K562 (cell line): ENCODE measurements at regions not wholly inside any gene's neighbourhood (a gene's known extent, or its start where the extent isn't known, plus 50 kb on each side); places are given as distances from the start of the nearest gene placed in this dataset.
"Not testable (repeated sequence)": the region's sequence is repeated elsewhere in the genome, so short reads cannot be mapped to it uniquely, and the experiment has no call there.

Source experiments
- ATAC-seq: fragments of 200-7000 bp; cut with Tn5 transposase; 3 replicates; pipeline ENCODE4 v1.9.1; 2020; ENCODE audit warnings: moderate library complexity
- BruUV-seq: library from RNA; stranded (reverse); fragments of 400-500 nt; replicated peaks from 2 replicates; lab custom pipeline; 2021; lab: Mats Ljungman, UMichigan
- CTCF ChIA-PET: fragments of 300-600 bp; formaldehyde crosslinking; extraction: SDS; loops from one replicate; lab custom pipeline; 2021; ENCODE audit warnings: low intra/inter-chr PET ratio; lab: Yijun Ruan, JAX
- POLR2A ChIA-PET: fragments of 300-600, 350-650 bp; sonication (Branson Sonifier 250); formaldehyde crosslinking; extraction: SDS; loops from one replicate; lab custom pipeline; 2021; ENCODE audit warnings: antibody characterized with exemption, inconsistent platforms; lab: Yijun Ruan, JAX
- DNase-seq, 4 experiments: peaks; one replicate each; pipeline versions ENCODE4 v3.0.0 to v3.0.0-alpha.2; 2011 to 2018; ENCODE audit warnings: low spot score in 3 of 4, mixed read lengths in 3 of 4; ENCODE audit errors: extremely low read depth in 1 of 4
- FAIRE-seq: peaks from 2 replicates; lab custom pipeline; 2011; peaks lifted over from hg19 to GRCh38; lab: Jason Lieb, UNC
- H2AFZ ChIP-seq: 2 replicates; pipeline ENCODE4 v1.6.0; 2011; ENCODE audit warnings: low read depth, low read length, control low read depth, inconsistent platforms
- H3K27ac ChIP-seq: fragments of 200-600 bp; 3 replicates; pipeline ENCODE4 v1.8.0; 2011; ENCODE audit warnings: low read depth, mild to moderate bottlenecking, control low read depth, inconsistent platforms, low read length, moderate library complexity, mixed read lengths; ENCODE audit errors: extremely low read depth
- H3K27me3 ChIP-seq, 2 experiments: fragments of 300-600 bp in 1 of 2; 2 replicates in 1 of 2; 3 replicates in 1 of 2; pipeline versions ENCODE4 v1.6.0 to v1.8.0; 2011; ENCODE audit warnings: inconsistent platforms in 2 of 2, low read length in 2 of 2, mild to moderate bottlenecking in 1 of 2, mixed read lengths in 1 of 2, moderate library complexity in 1 of 2; ENCODE audit not compliant: control insufficient read depth in 2 of 2, insufficient read depth in 2 of 2
- H3K36me3 ChIP-seq: fragments of 300-600 bp; 3 replicates; pipeline ENCODE4 v1.8.0; 2011; ENCODE audit warnings: mild to moderate bottlenecking, low read length, inconsistent platforms; ENCODE audit not compliant: control insufficient read depth, insufficient read depth
- H3K4me1 ChIP-seq, 2 experiments: fragments of 200-600 bp in 1 of 2; replicated peaks in 1 of 2; 2 replicates in 1 of 2; 3 replicates in 1 of 2; pipeline versions ENCODE4 v1.5.1 to v1.8.0; 2011; ENCODE audit warnings: inconsistent platforms in 2 of 2, low read length in 2 of 2, mild to moderate bottlenecking in 1 of 2, mixed read lengths in 1 of 2, moderate library complexity in 1 of 2; ENCODE audit not compliant: control insufficient read depth in 2 of 2, insufficient read depth in 2 of 2
- H3K4me2 ChIP-seq: 2 replicates; pipeline ENCODE4 v1.6.1; 2011; ENCODE audit warnings: low read length, control low read depth, inconsistent platforms, mixed read lengths; ENCODE audit not compliant: insufficient read depth
- H3K4me3 ChIP-seq: fragments of 200-600 bp; sonication (generic), shearing (Covaris generic); 2 replicates; pipeline ENCODE4 v1.5.1; 2016; ENCODE audit warnings: control low read depth, inconsistent platforms
- H3K79me2 ChIP-seq: fragments of 200-600 bp; 3 replicates; pipeline ENCODE4 v1.8.0; 2011; ENCODE audit warnings: low read length, inconsistent platforms; ENCODE audit not compliant: control insufficient read depth, insufficient read depth
- H3K9ac ChIP-seq, 2 experiments: 2 replicates each; pipeline versions ENCODE4 v1.6.0 to v1.6.1; 2011; ENCODE audit warnings: low read depth in 2 of 2, low read length in 2 of 2, control low read depth in 1 of 2, inconsistent platforms in 1 of 2, mild to moderate bottlenecking in 1 of 2, mixed read lengths in 1 of 2; ENCODE audit not compliant: insufficient read depth in 1 of 2
- H3K9me1 ChIP-seq: one replicate; pipeline ENCODE4 v1.6.0; 2011; ENCODE audit warnings: inconsistent platforms, mild to moderate bottlenecking, low read length, moderate library complexity; ENCODE audit not compliant: control insufficient read depth, insufficient read depth
- H3K9me3 ChIP-seq: replicated peaks from 2 replicates; pipeline ENCODE4 v1.5.1; 2011; ENCODE audit warnings: low read depth, low read length, inconsistent platforms; ENCODE audit not compliant: control insufficient read depth, insufficient read depth
- H4K20me1 ChIP-seq: replicated peaks from 2 replicates; pipeline ENCODE4 v1.6.1; 2011; ENCODE audit warnings: low read length, inconsistent platforms, mixed read lengths; ENCODE audit not compliant: control insufficient read depth, insufficient read depth
- BHLHE40 ChIP-seq: IDR thresholded peaks from 2 replicates; pipeline ENCODE4 v1.6.1; 2011; ENCODE audit warnings: low read length, improper control_type of control experiment
- FOXA3 ChIP-seq, 2 experiments: fragments of 450-650 bp in 1 of 2; sonication (generic) in 1 of 2; formaldehyde crosslinking; IDR thresholded peaks in 1 of 2; conservative IDR thresholded peaks in 1 of 2; 2 replicates each; pipeline versions ENCODE4 v1.4.0 to v1.8.0; 2020 to 2022; ENCODE audit warnings: mild to moderate bottlenecking in 2 of 2, missing genetic modification reagents in 1 of 2
- PHF8 ChIP-seq: fragments of 200-600 bp; sonication (generic); IDR thresholded peaks from 2 replicates; pipeline ENCODE4 v1.6.1; 2012; ENCODE audit warnings: mixed run types, mild to moderate bottlenecking, inconsistent platforms, low read length, moderate library complexity, borderline replicate concordance
- PURB ChIP-seq: sonication (generic); formaldehyde crosslinking; IDR thresholded peaks from 2 replicates; pipeline ENCODE4 v1.9.0; 2021; ENCODE audit warnings: low read depth, mild to moderate bottlenecking, missing genetic modification reagents
- SIN3A ChIP-seq, 2 experiments: fragments of 150-350 bp in 1 of 2; IDR thresholded peaks; 2 replicates each; pipeline ENCODE4 v1.6.1; 2011 to 2016; ENCODE audit warnings: borderline replicate concordance in 2 of 2, low read depth in 2 of 2, low read length in 2 of 2, mild to moderate bottlenecking in 2 of 2, moderate library complexity in 2 of 2; ENCODE audit not compliant: control insufficient read depth in 1 of 2
- ZNF184 ChIP-seq: sonication (generic); formaldehyde crosslinking; IDR thresholded peaks from 2 replicates; pipeline ENCODE4 v1.5.0; 2020; ENCODE audit warnings: missing genetic modification reagents
- ZNF280B ChIP-seq: fragments of 250-450 bp; sonication (Bioruptor Pico); IDR thresholded peaks from 2 replicates; pipeline ENCODE4 v1.5.1; 2021; ENCODE audit warnings: mild to moderate bottlenecking
- ZNF324 ChIP-seq: fragments of 250-450 bp; sonication (Bioruptor Pico); IDR thresholded peaks from 2 replicates; pipeline ENCODE4 v1.4.0; 2020; ENCODE audit warnings: mild to moderate bottlenecking
- ZZZ3 ChIP-seq: fragments of 450-650 bp; IDR thresholded peaks from 2 replicates; pipeline ENCODE4 v1.6.1; 2016; ENCODE audit warnings: antibody characterized with exemption, mild to moderate bottlenecking, moderate library complexity
- WGBS: fragments of 100-300 bp; shearing (Covaris generic); methylation state at CpG from one replicate; pipeline ENCODE4 v1.1.6; 2016; ENCODE audit warnings: low coverage, mixed read lengths; ENCODE audit not compliant: insufficient coverage; ENCODE audit errors: missing lambda C conversion rate; 5-methylcytosine and 5-hydroxymethylcytosine counted together
- in situ Hi-C: fragments of 300-500 bp; cut with MboI; formaldehyde crosslinking; loops from 4 replicates; pipeline ENCODE4 v1.15.0; 2018; ENCODE audit warnings: inconsistent platforms, mixed read lengths
- intact Hi-C: fragments of 100-400 bp; cut with micrococcal nuclease; formaldehyde crosslinking; loops from 2 replicates; pipeline ENCODE4 v1.14.2; 2022
- TF ChIP-seq, protein P1 (sequence below): sonication (generic); formaldehyde crosslinking; IDR thresholded peaks from 2 replicates; pipeline ENCODE4 v1.8.0; 2022; ENCODE audit warnings: mild to moderate bottlenecking, missing genetic modification reagents

- POLR2A ChIA-PET, CTCF ChIA-PET, BruUV-seq, H3K9ac ChIP-seq, H3K4me1 ChIP-seq, H3K27ac ChIP-seq, H3K9me1 ChIP-seq, H3K79me2 ChIP-seq, ATAC-seq, H3K4me2 ChIP-seq, DNase-seq, H3K27me3 ChIP-seq, H3K36me3 ChIP-seq, H2AFZ ChIP-seq, H3K4me3 ChIP-seq, H3K9me3 ChIP-seq, FAIRE-seq, intact Hi-C loops, H4K20me1 ChIP-seq, in situ Hi-C loops: not testable (repeated sequence)
- 0% methylated on average over 1 of the region's 1 CpG for WGBS
- peak; percentile 91 for TF ChIP-seq ZNF324 (CRISPR knock-in tag)
These were observed 397.3 kb downstream of the RAP2B start for GRCh38 chr3:153559366-153559765.

- ChIA-PET POLR2A (no interaction called here), CTCF (no interaction called here)
- Histone ChIP-seq H3K9me3 (no peaks in the 10 kb centered on the region), H3K4me2 (no peak overlapping the region), H2AFZ (no peak overlapping the region), H3K36me3 (no peaks in the 10 kb centered on the region), H3K27me3 (no peaks in the 10 kb centered on the region), H3K9me1 (no peaks in the 10 kb centered on the region), H3K4me3 (no peak overlapping the region), H4K20me1 (no peaks in the 10 kb centered on the region), H3K79me2 (no peaks in the 10 kb centered on the region), H3K9ac (no peak overlapping the region), H3K27ac (no peak overlapping the region), H3K4me1 (no peaks in the 10 kb centered on the region)
- BruUV-seq: no TSS peak
- 0% methylated on average over 1 of the region's 1 CpG for WGBS
- intact Hi-C loops: no loop called here
- DNase-seq (no peak), ATAC-seq (no peak), FAIRE-seq (no peak)
- in situ Hi-C loops: no loop called here
- TF ChIP-seq, protein P1, sequence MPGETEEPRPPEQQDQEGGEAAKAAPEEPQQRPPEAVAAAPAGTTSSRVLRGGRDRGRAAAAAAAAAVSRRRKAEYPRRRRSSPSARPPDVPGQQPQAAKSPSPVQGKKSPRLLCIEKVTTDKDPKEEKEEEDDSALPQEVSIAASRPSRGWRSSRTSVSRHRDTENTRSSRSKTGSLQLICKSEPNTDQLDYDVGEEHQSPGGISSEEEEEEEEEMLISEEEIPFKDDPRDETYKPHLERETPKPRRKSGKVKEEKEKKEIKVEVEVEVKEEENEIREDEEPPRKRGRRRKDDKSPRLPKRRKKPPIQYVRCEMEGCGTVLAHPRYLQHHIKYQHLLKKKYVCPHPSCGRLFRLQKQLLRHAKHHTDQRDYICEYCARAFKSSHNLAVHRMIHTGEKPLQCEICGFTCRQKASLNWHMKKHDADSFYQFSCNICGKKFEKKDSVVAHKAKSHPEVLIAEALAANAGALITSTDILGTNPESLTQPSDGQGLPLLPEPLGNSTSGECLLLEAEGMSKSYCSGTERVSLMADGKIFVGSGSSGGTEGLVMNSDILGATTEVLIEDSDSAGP (CRISPR knock-in tag): no peak
- TF ChIP-seq ZNF184: no peak
- no peak for TF ChIP-seq BHLHE40
- TF ChIP-seq ZNF280B (CRISPR knock-in tag): no peak
- TF ChIP-seq FOXA3 (CRISPR knock-in tag; conservative IDR thresholded peaks at IDR 0.05 in 1 of 2, IDR thresholded peaks at IDR 0.05 in 1 of 2): no peak
- TF ChIP-seq PURB (CRISPR knock-in tag): no peak
- TF ChIP-seq ZZZ3: no peak
- no peak for TF ChIP-seq PHF8
- no peak for TF ChIP-seq SIN3A (IDR thresholded peaks at IDR 0.05; ENCODE audit: borderline replicate concordance in 2 of 2, control insufficient read depth in 1 of 2, low read depth in 2 of 2, low read length in 2 of 2)
These were observed 405.0 kb downstream of the RAP2B start for GRCh38 chr3:153567011-153567410.
